ENCODE measurements at regions not wholly inside any gene's neighbourhood (a gene's known extent, or its start where the extent isn't known, plus 50 kb on each side); places are given as distances from the start of the nearest gene placed in this dataset.

DNA sequence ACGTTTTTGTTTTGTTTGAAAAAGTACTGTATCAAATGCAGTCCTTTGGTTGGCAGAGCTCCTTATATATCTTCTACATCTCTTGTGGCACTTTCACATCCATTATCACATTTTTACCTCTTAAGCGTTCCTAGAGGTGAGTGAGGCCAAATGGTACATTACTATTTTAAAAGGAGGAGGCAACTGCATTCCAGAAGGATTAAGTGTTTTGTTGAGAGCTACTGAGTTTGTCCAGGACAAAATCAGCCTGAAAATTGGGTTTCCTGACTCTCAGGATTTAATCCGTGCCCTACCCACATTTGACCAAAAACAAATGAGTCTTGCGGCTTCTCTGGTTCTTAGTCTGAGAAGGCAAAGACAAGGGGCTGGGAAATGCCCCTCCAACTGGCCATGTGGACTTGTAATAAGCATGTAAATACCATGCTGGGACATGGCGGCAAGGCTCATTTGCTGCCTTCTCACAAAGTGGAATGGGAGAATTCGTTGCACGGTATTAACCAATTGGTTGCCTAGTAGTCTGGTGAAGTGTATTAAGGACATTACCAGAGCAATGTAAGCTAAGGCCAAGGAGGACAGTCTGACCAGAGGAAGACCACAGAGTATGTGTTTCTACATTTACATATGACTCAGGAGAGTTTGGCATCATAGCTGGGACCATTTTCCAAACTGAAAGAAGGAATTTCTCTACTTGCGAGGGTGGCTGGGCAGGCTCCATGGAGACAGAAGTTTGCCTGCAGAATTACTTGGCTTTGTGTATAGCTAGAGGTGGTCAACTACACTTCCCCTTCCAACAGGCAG lies 175.8 kb upstream of the PLXNC1 start:
- TF ChIP-seq CTCF (IDR thresholded peaks at IDR 0.05): no peak
- no peak for TF ChIP-seq POLR2A (IDR thresholded peaks at IDR 0.05)
